Pancreas (tissue), 10 donors: ENCODE measurements at regions not wholly inside any gene's neighbourhood (a gene's known extent, or its start where the extent isn't known, plus 50 kb on each side); places are given as distances from the start of the nearest gene placed in this dataset.

ENCODE experiments used
- ATAC-seq, 4 donors: fragments of 200-7000 bp; cut with Tn5 transposase; one replicate each; pipeline versions ENCODE4 v1.8.0 to v1.9.1; 2020; ENCODE audit warnings: mild to moderate bottlenecking in 4 of 4, moderate library complexity in 4 of 4
- DNase-seq, 6 donors: peaks; one replicate each; pipeline ENCODE4 v3.0.0-alpha.2; 2020
- FAIRE-seq: peaks from 2 replicates; lab custom pipeline; 2012; peaks lifted over from hg19 to GRCh38; lab: Jason Lieb, UNC
- H3K27ac ChIP-seq, 4 donors: fragments of 200-600 bp; sonication (generic); 1 replicate in 3 of 4; 2 replicates in 1 of 4; pipeline versions ENCODE4 v1.5.0 to v1.8.0; 2020
- H3K27me3 ChIP-seq, 4 donors: fragments of 200-600 bp; one replicate each; pipeline ENCODE4 v1.8.0; 2021
- H3K36me3 ChIP-seq, 3 donors: fragments of 200-600 bp; sonication (generic) in 1 of 3; one replicate each; pipeline versions ENCODE4 v1.5.0 to v1.8.0; 2020 to 2021
- H3K4me1 ChIP-seq, 3 donors: fragments of 200-600 bp; one replicate each; pipeline ENCODE4 v1.8.0; 2021
- H3K4me3 ChIP-seq, 4 donors: fragments of 200-600 bp; sonication (generic) in 2 of 4; one replicate each; pipeline versions ENCODE4 v1.5.0 to v1.8.0; 2020 to 2021
- H3K9me3 ChIP-seq, 4 donors: fragments of 200-600 bp; one replicate each; pipeline ENCODE4 v1.8.0; 2021
- CTCF ChIP-seq, 4 donors: fragments of 200-600 bp; sonication (generic) in 3 of 4; IDR thresholded peaks; one replicate each; pipeline versions ENCODE4 v1.5.0 to v1.8.0; 2021; ENCODE audit warnings: antibody characterized with exemption in 4 of 4
- WGBS, 2 donors: extraction: QIAGEN DNeasy Blood & Tissue Kit; methylation state at CpG; one replicate each; pipeline ENCODE4 v1.1.7; 2013; 5-methylcytosine and 5-hydroxymethylcytosine counted together
- intact Hi-C, 3 donors: fragments of 100-400 bp; cut with DNase I; formaldehyde crosslinking; loops; one replicate each; pipeline versions ENCODE4 v1.11.1 to v1.14.2; 2022
- donor health status: healthy with polysubstance abuse.
- donor health status: DM: no; HTN: no; CAD: no; lungs with moderate emphysema.
- donor health status: DM: no; HTN: no; CAD: no.
- donor health status: control.
- donor health status: control.
- donor health status: Bipolar disorder and iron deficiency.
- donor health status: DM: yes; HTN: yes; CAD: no.
- donor health status: DM: no; HTN: no; CAD: no.
- donor health status: DM: no; HTN: no; CAD: no.
- donor health status: DM: yes; HTN: yes; CAD: no.

- DNase-seq (no peak), ATAC-seq (no peak), FAIRE-seq (no peak)
- no peak overlapping the region for H3K27ac ChIP-seq
- H3K36me3 ChIP-seq, result no peaks in the 10 kb centered on the region
- no peaks in the 10 kb centered on the region for H3K9me3 ChIP-seq
- peaks cover 0 to 6% (median 0%) of the 10 kb centered on the region in 4 donors for H3K27me3 ChIP-seq
- TF ChIP-seq CTCF (IDR thresholded peaks at IDR 0.05), result no peak
- no peaks in the 10 kb centered on the region for H3K4me1 ChIP-seq
- no peak overlapping the region for H3K4me3 ChIP-seq
- whole genome bisulfite sequencing, 2 donors, result 31 to 40% methylated on average over 14 of the region's 14 CpGs
- intact Hi-C loops, result no loop called here
These were observed 137.6 kb downstream of the RBFOX3 start for GRCh38 chr17:79473111-79473875.

GRCh38 chr17:79470754-79471153 lies 140.1 kb downstream of the RBFOX3 start:
- Histone ChIP-seq H3K4me1 (no peaks in the 10 kb centered on the region), H3K9me3 (no peaks in the 10 kb centered on the region), H3K4me3 (no peak overlapping the region), H3K36me3 (no peaks in the 10 kb centered on the region), H3K27ac (no peak overlapping the region), H3K27me3 (peaks cover 0 to 3% (median 0%) of the 10 kb centered on the region in 4 donors)
- TF ChIP-seq CTCF (IDR thresholded peaks at IDR 0.05), result no peak
- no peak for ATAC-seq
- WGBS, 2 donors, result 30 to 42% methylated on average over 4 of the region's 4 CpGs
- DNase-seq, result no peak
- no peak for FAIRE-seq
- intact Hi-C loops, result no loop called here

GRCh38 chr17:79469646-79470045 lies 141.2 kb downstream of the RBFOX3 start:
- FAIRE-seq (no peak), DNase-seq (no peak), ATAC-seq (no peak)
- Histone ChIP-seq H3K27me3 (no peaks in the 10 kb centered on the region), H3K9me3 (no peaks in the 10 kb centered on the region), H3K36me3 (no peaks in the 10 kb centered on the region), H3K27ac (no peak overlapping the region), H3K4me3 (no peak overlapping the region), H3K4me1 (no peaks in the 10 kb centered on the region)
- no peak for TF ChIP-seq CTCF (IDR thresholded peaks at IDR 0.05)
- WGBS, 2 donors, result 64 to 76% methylated on average over 13 of the region's 13 CpGs
- intact Hi-C loops, result no loop called here

- intact Hi-C loops, result no loop called here
- Histone ChIP-seq H3K36me3 (no peaks in the 10 kb centered on the region), H3K27ac (no peak overlapping the region), H3K9me3 (no peaks in the 10 kb centered on the region), H3K27me3 (no peaks in the 10 kb centered on the region), H3K4me1 (no peaks in the 10 kb centered on the region), H3K4me3 (no peak overlapping the region)
- WGBS, 2 donors, result 59 to 77% methylated on average over 5 of the region's 5 CpGs
- no peak for FAIRE-seq
- DNase-seq, result no peak
- no peak for ATAC-seq
- no peak for TF ChIP-seq CTCF (IDR thresholded peaks at IDR 0.05)
These were observed 142.5 kb downstream of the RBFOX3 start for GRCh38 chr17:79468183-79468944.
